GM12878 (cell line): ENCODE measurements at regions not wholly inside any gene's neighbourhood (a gene's known extent, or its start where the extent isn't known, plus 50 kb on each side); places are given as distances from the start of the nearest gene placed in this dataset.

Experiments used
- ATAC-seq: fragments of 200-7000 bp; cut with Tn5 transposase; 3 replicates; pipeline ENCODE4 v1.9.1; 2020; ENCODE audit warnings: mild to moderate bottlenecking, moderate library complexity
- BruUV-seq: library from RNA; stranded (reverse); fragments of 400-500 nt; replicated peaks from 2 replicates; lab custom pipeline; 2021; lab: Mats Ljungman, UMichigan
- CTCF ChIA-PET: fragments of 300-600 bp; sonication (Branson Sonifier 250); formaldehyde crosslinking; extraction: SDS; loops from one replicate; lab custom pipeline; 2021; ENCODE audit warnings: inconsistent platforms; lab: Yijun Ruan, JAX
- POLR2A ChIA-PET: fragments of 350-600 bp; formaldehyde crosslinking; extraction: SDS; loops from one replicate; lab custom pipeline; 2021; ENCODE audit warnings: inconsistent platforms; lab: Charles Lee
- RAD21 ChIA-PET: fragments of 300-600 bp; sonication (Branson Sonifier 250); formaldehyde crosslinking; loops from one replicate; lab custom pipeline; 2023; ENCODE audit warnings: antibody characterized with exemption; ENCODE audit not compliant: unreplicated experiment; lab: Charles Lee
- SMC1A ChIA-PET: fragments of 300-600 bp; sonication (Branson Sonifier 250); formaldehyde crosslinking; loops from one replicate; lab custom pipeline; 2023; ENCODE audit not compliant: unreplicated experiment, uncharacterized antibody; lab: Charles Lee
- DNase-seq: peaks from one replicate; pipeline ENCODE4 v3.0.0-alpha.2; 2011; ENCODE audit warnings: low read depth, low spot score
- FAIRE-seq: peaks from 3 replicates; lab custom pipeline; 2011; peaks lifted over from hg19 to GRCh38; lab: Jason Lieb, UNC
- H2AFZ ChIP-seq: 2 replicates; pipeline ENCODE4 v1.6.0; 2011; ENCODE audit warnings: low read depth, low read length, control low read depth; ENCODE audit not compliant: control insufficient read depth
- H3K27ac ChIP-seq: 2 replicates; pipeline ENCODE4 v1.5.1; 2011; ENCODE audit warnings: control low read depth; ENCODE audit not compliant: control insufficient read depth, insufficient read depth
- H3K27me3 ChIP-seq, 2 experiments: replicated peaks in 1 of 2; 2 replicates each; pipeline versions ENCODE4 v1.6.0 to v1.6.1; 2011; ENCODE audit warnings: low read length in 1 of 2; ENCODE audit not compliant: control insufficient read depth in 2 of 2, insufficient read depth in 2 of 2
- H3K36me3 ChIP-seq, 2 experiments: 2 replicates each; pipeline ENCODE4 v1.5.1; 2011; ENCODE audit warnings: low read length in 1 of 2; ENCODE audit not compliant: control insufficient read depth in 2 of 2, insufficient read depth in 2 of 2
- H3K4me1 ChIP-seq: 2 replicates; pipeline ENCODE4 v1.6.1; 2011; ENCODE audit warnings: mild to moderate bottlenecking, low read length, moderate library complexity, mixed read lengths; ENCODE audit not compliant: control insufficient read depth, insufficient read depth
- H3K4me2 ChIP-seq: 2 replicates; pipeline ENCODE4 v1.6.0; 2011; ENCODE audit warnings: control low read depth; ENCODE audit not compliant: control insufficient read depth, insufficient read depth
- H3K4me3 ChIP-seq: fragments of 200-600 bp; sonication (generic); 2 replicates; pipeline ENCODE4 v1.5.1; 2016
- H3K79me2 ChIP-seq: 2 replicates; pipeline ENCODE4 v1.6.0; 2011; ENCODE audit warnings: low read length; ENCODE audit not compliant: control insufficient read depth, insufficient read depth
- H3K9ac ChIP-seq: 2 replicates; pipeline ENCODE4 v1.8.0; 2011; ENCODE audit warnings: low read length, control low read depth, mixed read lengths; ENCODE audit not compliant: control insufficient read depth, insufficient read depth
- H3K9me3 ChIP-seq: replicated peaks from 3 replicates; pipeline ENCODE4 v1.5.1; 2011; ENCODE audit warnings: mild to moderate bottlenecking, low read length; ENCODE audit not compliant: control insufficient read depth, insufficient read depth
- H4K20me1 ChIP-seq: 2 replicates; pipeline ENCODE4 v1.6.0; 2011; ENCODE audit not compliant: control insufficient read depth, insufficient read depth
- CEBPB ChIP-seq, 2 experiments: fragments of 150-350 bp in 1 of 2; IDR thresholded peaks; 2 replicates each; pipeline ENCODE4 v1.6.1; 2012 to 2014; ENCODE audit warnings: low read depth in 2 of 2, low read length in 2 of 2, borderline replicate concordance in 1 of 2, inconsistent platforms in 1 of 2
- CEBPZ ChIP-seq: fragments of 150-350 bp; IDR thresholded peaks from 2 replicates; pipeline ENCODE4 v1.6.1; 2016; ENCODE audit warnings: low read depth, low read length
- EED ChIP-seq: sonication (generic); IDR thresholded peaks from 2 replicates; pipeline ENCODE4 v1.6.1; 2016; ENCODE audit warnings: antibody characterized with exemption, low read depth
- FOXM1 ChIP-seq: IDR thresholded peaks from 2 replicates; pipeline ENCODE4 v1.6.1; 2012; ENCODE audit warnings: low read depth, mild to moderate bottlenecking, inconsistent platforms, low read length, moderate library complexity
- GATAD2B ChIP-seq: fragments of 450-650 bp; conservative IDR thresholded peaks from 2 replicates; pipeline ENCODE4 v1.6.1; 2017; ENCODE audit warnings: low read depth, mild to moderate bottlenecking, moderate library complexity
- IKZF1 ChIP-seq: fragments of 450-650 bp; conservative IDR thresholded peaks from 2 replicates; pipeline ENCODE4 v1.6.1; 2017; ENCODE audit warnings: antibody characterized with exemption, mild to moderate bottlenecking
- IKZF2 ChIP-seq, 2 experiments: fragments of 450-650 bp; IDR thresholded peaks; 2 replicates each; pipeline ENCODE4 v1.6.1; 2017; ENCODE audit warnings: mild to moderate bottlenecking in 2 of 2, moderate library complexity in 2 of 2
- MEF2A ChIP-seq: IDR thresholded peaks from 2 replicates; pipeline ENCODE4 v1.6.1; 2011; ENCODE audit warnings: low read depth, mild to moderate bottlenecking, low read length, moderate library complexity; ENCODE audit not compliant: insufficient read depth
- MEF2B ChIP-seq: fragments of 450-650 bp; IDR thresholded peaks from 2 replicates; pipeline ENCODE4 v1.6.1; 2018; ENCODE audit warnings: mild to moderate bottlenecking, moderate library complexity; ENCODE audit not compliant: partially characterized antibody, poor library complexity, severe bottlenecking
- NFXL1 ChIP-seq: fragments of 450-650 bp; IDR thresholded peaks from 2 replicates; pipeline ENCODE4 v1.6.1; 2017; ENCODE audit warnings: antibody characterized with exemption, mild to moderate bottlenecking, borderline replicate concordance
- PAX5 ChIP-seq: IDR thresholded peaks from 2 replicates; pipeline ENCODE4 v1.6.1; 2011; ENCODE audit warnings: low read depth, low read length, borderline replicate concordance
- WGBS: methylation state at CpG from one replicate; pipeline ENCODE4 v1.1.6; 2016; ENCODE audit warnings: low lambda C conversion rate; ENCODE audit not compliant: insufficient replicate concordance, insufficient coverage; ENCODE audit errors: missing lambda C conversion rate; 5-methylcytosine and 5-hydroxymethylcytosine counted together
- in situ Hi-C: fragments of 300-500 bp; cut with MboI; formaldehyde crosslinking; loops from 9 replicates; pipeline ENCODE4 v1.14.3; 2018; ENCODE audit warnings: mixed read lengths
- intact Hi-C: fragments of 100-400 bp; cut with micrococcal nuclease; formaldehyde crosslinking; loops from one replicate; pipeline ENCODE4 v1.14.2; 2022; ENCODE audit not compliant: unreplicated experiment
- TF ChIP-seq, protein P1 (sequence below): IDR thresholded peaks from 2 replicates; pipeline ENCODE4 v1.6.1; 2011; ENCODE audit warnings: low read depth, mild to moderate bottlenecking, low read length, moderate library complexity, borderline replicate concordance; ENCODE audit errors: extremely low read depth

- H3K79me2 ChIP-seq, result no peaks in the 10 kb centered on the region
- H3K27ac ChIP-seq, result peak overlapping the region; percentile 38; the same call in 1 of the 2 replicates
- ATAC-seq, result peak; percentile 52
- intact Hi-C loops (loop anchor here (1.0 to 5.0 kb wide), 5 partner anchors 66 to 356 kb away; no protein-coding TSS in a partner anchor), in situ Hi-C loops (loop anchor here (5.0 kb wide), 1 partner anchor 356 kb away; no protein-coding TSS in a partner anchor)
- H3K9me3 ChIP-seq, result no peaks in the 10 kb centered on the region; the same call in 1 of the 3 replicates
- FAIRE-seq, result no peak
- no peak for DNase-seq
- TF ChIP-seq GATAD2B (0 out of 2 replicates have a peak, but pooled peaks have one; percentile 38), CEBPZ (no peak), IKZF1 (peak; percentile 43), IKZF2 (IDR thresholded peaks at IDR 0.05) (peak in 1 of 2 experiments; percentile 30; a peak in 1 of 4 replicates), CEBPB (IDR thresholded peaks at IDR 0.05; ENCODE audit: borderline replicate concordance in 1 of 2, low read depth in 2 of 2, low read length in 2 of 2) (no peak), EED (peak; percentile 22; the same call in 1 of the 2 replicates), NFXL1 (no peak), MEF2B (no peak), PAX5 (no peak), MEF2A (no peak), FOXM1 (no peak)
- TF ChIP-seq, protein P1, sequence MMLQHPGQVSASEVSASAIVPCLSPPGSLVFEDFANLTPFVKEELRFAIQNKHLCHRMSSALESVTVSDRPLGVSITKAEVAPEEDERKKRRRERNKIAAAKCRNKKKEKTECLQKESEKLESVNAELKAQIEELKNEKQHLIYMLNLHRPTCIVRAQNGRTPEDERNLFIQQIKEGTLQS, result no peak
- peak overlapping the region; percentile 99 for H3K4me2 ChIP-seq
- H3K9ac ChIP-seq, result peak overlapping the region; percentile 46
- ChIA-PET SMC1A (interaction anchor here (0.8 to 3.8 kb wide), 20 partner anchors 11 to 469 kb away, joined by 3 to 25 read pairs (median 3); no protein-coding TSS in a partner anchor), POLR2A (interaction anchor here (1.5 kb wide), 2 partner anchors 52 to 66 kb away, joined by 3 read pairs; no protein-coding TSS in a partner anchor), CTCF (interaction anchor here (0.7 to 5.5 kb wide), 7 partner anchors 11 to 357 kb away, joined by 3 to 29 read pairs (median 4); no protein-coding TSS in a partner anchor), RAD21 (interaction anchor here (0.6 to 3.0 kb wide), 13 partner anchors 33 to 357 kb away, joined by 3 to 24 read pairs (median 6); no protein-coding TSS in a partner anchor)
- BruUV-seq, result no TSS peak
- H4K20me1 ChIP-seq, result no peaks in the 10 kb centered on the region
- H3K36me3 ChIP-seq, result no peaks in the 10 kb centered on the region
- peaks cover 24% of the 10 kb centered on the region for H3K4me1 ChIP-seq
- peak overlapping the region; percentile 87 for H3K4me3 ChIP-seq
- H3K27me3 ChIP-seq, result no peaks in the 10 kb centered on the region
- 1% methylated on average over 32 of the region's 62 CpGs for WGBS
- peak overlapping the region; percentile 85 for H2AFZ ChIP-seq
Measured at GRCh38 chr5:56480705-56481427, 247.7 kb upstream of the ANKRD55 start.
